ENCODE measurements at regions not wholly inside any gene's neighbourhood (a gene's known extent, or its start where the extent isn't known, plus 50 kb on each side); places are given as distances from the start of the nearest gene placed in this dataset.

- ChIA-PET POLR2A (no interaction called here), CTCF (no interaction called here)
- H3K4me1 ChIP-seq (ENCODE audit: control extremely low read depth in 1 of 4, control insufficient read depth in 4 of 4, insufficient read depth in 4 of 4, low read length in 3 of 4): no peaks in the 10 kb centered on the region
- H3K4me3 ChIP-seq (ENCODE audit: control insufficient read depth in 1 of 7, extremely low read depth in 1 of 7, insufficient read depth in 4 of 7, low read depth in 2 of 7, low read length in 6 of 7): no peak overlapping the region
- WGBS (ENCODE audit: insufficient coverage): no CpG with 5 or more reads among the region's 4 CpGs
- no peak overlapping the region for H3K27ac ChIP-seq (ENCODE audit: insufficient read depth in 1 of 2, low read depth in 1 of 2, low read length in 2 of 2, poor library complexity in 1 of 2, severe bottlenecking in 2 of 2)
- no peaks in the 10 kb centered on the region for H3K9me3 ChIP-seq (ENCODE audit: control extremely low read depth in 1 of 5, control insufficient read depth in 4 of 5, insufficient read depth in 2 of 5, low read depth in 1 of 5, low read length in 4 of 5)
- no peak for DNase-seq
- H3K36me3 ChIP-seq (ENCODE audit: control insufficient read depth in 4 of 4, insufficient read depth in 4 of 4, low read length in 3 of 4): no peaks in the 10 kb centered on the region
- no peaks in the 10 kb centered on the region for H3K27me3 ChIP-seq (replicated peaks in 2 of 5; ENCODE audit: control insufficient read depth in 4 of 5, insufficient read depth in 5 of 5, low read length in 4 of 5)
These were observed 782.1 kb downstream of the RAPGEF2 start for GRCh38 chr4:159884989-159885388.

GRCh38 chr4:159899596-159899995 is 796.7 kb downstream of the RAPGEF2 start:
- no peak overlapping the region for H3K4me3 ChIP-seq (ENCODE audit: control insufficient read depth in 1 of 7, extremely low read depth in 1 of 7, insufficient read depth in 4 of 7, low read depth in 2 of 7, low read length in 6 of 7)
- H3K27me3 ChIP-seq (replicated peaks in 2 of 5; ENCODE audit: control insufficient read depth in 4 of 5, insufficient read depth in 5 of 5, low read length in 4 of 5): no peaks in the 10 kb centered on the region
- no peak for DNase-seq
- no peaks in the 10 kb centered on the region for H3K9me3 ChIP-seq (ENCODE audit: control extremely low read depth in 1 of 5, control insufficient read depth in 4 of 5, insufficient read depth in 2 of 5, low read depth in 1 of 5, low read length in 4 of 5)
- WGBS (ENCODE audit: insufficient coverage): no CpG with 5 or more reads among the region's 4 CpGs
- H3K27ac ChIP-seq (ENCODE audit: insufficient read depth in 1 of 2, low read depth in 1 of 2, low read length in 2 of 2, poor library complexity in 1 of 2, severe bottlenecking in 2 of 2): no peak overlapping the region
- ChIA-PET CTCF (interaction anchor here (0.6 to 1.3 kb wide), 2 partner anchors 17 to 107 kb away, joined by 3 to 4 read pairs; no protein-coding TSS in a partner anchor), POLR2A (no interaction called here)
- no peaks in the 10 kb centered on the region for H3K4me1 ChIP-seq (ENCODE audit: control extremely low read depth in 1 of 4, control insufficient read depth in 4 of 4, insufficient read depth in 4 of 4, low read length in 3 of 4)
- no peaks in the 10 kb centered on the region for H3K36me3 ChIP-seq (ENCODE audit: control insufficient read depth in 4 of 4, insufficient read depth in 4 of 4, low read length in 3 of 4)

GRCh38 chr4:159900562-159900961 is 797.7 kb downstream of the RAPGEF2 start:
- POLR2A ChIA-PET: no interaction called here
- no peaks in the 10 kb centered on the region for H3K36me3 ChIP-seq (ENCODE audit: control insufficient read depth in 4 of 4, insufficient read depth in 4 of 4, low read length in 3 of 4)
- WGBS (ENCODE audit: insufficient coverage): no CpG with 5 or more reads among the region's 1 CpG
- H3K4me3 ChIP-seq (ENCODE audit: control insufficient read depth in 1 of 7, extremely low read depth in 1 of 7, insufficient read depth in 4 of 7, low read depth in 2 of 7, low read length in 6 of 7): no peak overlapping the region
- no peaks in the 10 kb centered on the region for H3K27me3 ChIP-seq (replicated peaks in 2 of 5; ENCODE audit: control insufficient read depth in 4 of 5, insufficient read depth in 5 of 5, low read length in 4 of 5)
- no peaks in the 10 kb centered on the region for H3K4me1 ChIP-seq (ENCODE audit: control extremely low read depth in 1 of 4, control insufficient read depth in 4 of 4, insufficient read depth in 4 of 4, low read length in 3 of 4)
- no peaks in the 10 kb centered on the region for H3K9me3 ChIP-seq (ENCODE audit: control extremely low read depth in 1 of 5, control insufficient read depth in 4 of 5, insufficient read depth in 2 of 5, low read depth in 1 of 5, low read length in 4 of 5)
- CTCF ChIA-PET: no interaction called here
- DNase-seq: no peak
- no peak overlapping the region for H3K27ac ChIP-seq (ENCODE audit: insufficient read depth in 1 of 2, low read depth in 1 of 2, low read length in 2 of 2, poor library complexity in 1 of 2, severe bottlenecking in 2 of 2)

- H3K27me3 ChIP-seq (replicated peaks in 2 of 5; ENCODE audit: control insufficient read depth in 4 of 5, insufficient read depth in 5 of 5, low read length in 4 of 5): no peaks in the 10 kb centered on the region
- DNase-seq: no peak
- no peak overlapping the region for H3K27ac ChIP-seq (ENCODE audit: insufficient read depth in 1 of 2, low read depth in 1 of 2, low read length in 2 of 2, poor library complexity in 1 of 2, severe bottlenecking in 2 of 2)
- no peaks in the 10 kb centered on the region for H3K36me3 ChIP-seq (ENCODE audit: control insufficient read depth in 4 of 4, insufficient read depth in 4 of 4, low read length in 3 of 4)
- POLR2A ChIA-PET: no interaction called here
- WGBS (ENCODE audit: insufficient coverage): no CpG with 5 or more reads among the region's 1 CpG
- H3K4me1 ChIP-seq (ENCODE audit: control extremely low read depth in 1 of 4, control insufficient read depth in 4 of 4, insufficient read depth in 4 of 4, low read length in 3 of 4): no peaks in the 10 kb centered on the region
- H3K4me3 ChIP-seq (ENCODE audit: control insufficient read depth in 1 of 7, extremely low read depth in 1 of 7, insufficient read depth in 4 of 7, low read depth in 2 of 7, low read length in 6 of 7): no peak overlapping the region
- no peaks in the 10 kb centered on the region for H3K9me3 ChIP-seq (ENCODE audit: control extremely low read depth in 1 of 5, control insufficient read depth in 4 of 5, insufficient read depth in 2 of 5, low read depth in 1 of 5, low read length in 4 of 5)
- CTCF ChIA-PET: no interaction called here
These were observed 799.8 kb downstream of the RAPGEF2 start for GRCh38 chr4:159902648-159903047.

GRCh38 chr4:159904906-159905305 is 802.0 kb downstream of the RAPGEF2 start:
- no peak for DNase-seq
- Histone ChIP-seq H3K27me3 (replicated peaks in 2 of 5; ENCODE audit: control insufficient read depth in 4 of 5, insufficient read depth in 5 of 5, low read length in 4 of 5) (no peaks in the 10 kb centered on the region), H3K4me1 (ENCODE audit: control extremely low read depth in 1 of 4, control insufficient read depth in 4 of 4, insufficient read depth in 4 of 4, low read length in 3 of 4) (no peaks in the 10 kb centered on the region), H3K36me3 (ENCODE audit: control insufficient read depth in 4 of 4, insufficient read depth in 4 of 4, low read length in 3 of 4) (no peaks in the 10 kb centered on the region), H3K4me3 (ENCODE audit: control insufficient read depth in 1 of 7, extremely low read depth in 1 of 7, insufficient read depth in 4 of 7, low read depth in 2 of 7, low read length in 6 of 7) (no peak overlapping the region), H3K9me3 (ENCODE audit: control extremely low read depth in 1 of 5, control insufficient read depth in 4 of 5, insufficient read depth in 2 of 5, low read depth in 1 of 5, low read length in 4 of 5) (no peaks in the 10 kb centered on the region), H3K27ac (ENCODE audit: insufficient read depth in 1 of 2, low read depth in 1 of 2, low read length in 2 of 2, poor library complexity in 1 of 2, severe bottlenecking in 2 of 2) (no peak overlapping the region)
- ChIA-PET CTCF (no interaction called here), POLR2A (no interaction called here)
- WGBS (ENCODE audit: insufficient coverage): 100% methylated on average over 2 of the region's 2 CpGs

GRCh38 chr4:159906051-159906450 is 803.2 kb downstream of the RAPGEF2 start:
- no peaks in the 10 kb centered on the region for H3K9me3 ChIP-seq (ENCODE audit: control extremely low read depth in 1 of 5, control insufficient read depth in 4 of 5, insufficient read depth in 2 of 5, low read depth in 1 of 5, low read length in 4 of 5)
- H3K36me3 ChIP-seq (ENCODE audit: control insufficient read depth in 4 of 4, insufficient read depth in 4 of 4, low read length in 3 of 4): no peaks in the 10 kb centered on the region
- ChIA-PET POLR2A (no interaction called here), CTCF (no interaction called here)
- DNase-seq: no peak
- no peak overlapping the region for H3K4me3 ChIP-seq (ENCODE audit: control insufficient read depth in 1 of 7, extremely low read depth in 1 of 7, insufficient read depth in 4 of 7, low read depth in 2 of 7, low read length in 6 of 7)
- no peaks in the 10 kb centered on the region for H3K27me3 ChIP-seq (replicated peaks in 2 of 5; ENCODE audit: control insufficient read depth in 4 of 5, insufficient read depth in 5 of 5, low read length in 4 of 5)
- H3K4me1 ChIP-seq (ENCODE audit: control extremely low read depth in 1 of 4, control insufficient read depth in 4 of 4, insufficient read depth in 4 of 4, low read length in 3 of 4): no peaks in the 10 kb centered on the region
- H3K27ac ChIP-seq (ENCODE audit: insufficient read depth in 1 of 2, low read depth in 1 of 2, low read length in 2 of 2, poor library complexity in 1 of 2, severe bottlenecking in 2 of 2): no peak overlapping the region

- Histone ChIP-seq H3K4me3 (ENCODE audit: control insufficient read depth in 1 of 7, extremely low read depth in 1 of 7, insufficient read depth in 4 of 7, low read depth in 2 of 7, low read length in 6 of 7) (no peak overlapping the region), H3K9me3 (ENCODE audit: control extremely low read depth in 1 of 5, control insufficient read depth in 4 of 5, insufficient read depth in 2 of 5, low read depth in 1 of 5, low read length in 4 of 5) (no peaks in the 10 kb centered on the region)
- CTCF ChIA-PET: no interaction called here
These were observed 803.6 kb downstream of the RAPGEF2 start for GRCh38 chr4:159906517-159906916.

GRCh38 chr4:159910721-159911120 is 807.8 kb downstream of the RAPGEF2 start:
- POLR2A ChIA-PET: no interaction called here
- DNase-seq: no peak
- H3K9me3 ChIP-seq (ENCODE audit: control extremely low read depth in 1 of 5, control insufficient read depth in 4 of 5, insufficient read depth in 2 of 5, low read depth in 1 of 5, low read length in 4 of 5): no peaks in the 10 kb centered on the region
- WGBS (ENCODE audit: insufficient coverage): 100% methylated on average over 1 of the region's 3 CpGs
- H3K4me1 ChIP-seq (ENCODE audit: control extremely low read depth in 1 of 4, control insufficient read depth in 4 of 4, insufficient read depth in 4 of 4, low read length in 3 of 4): no peaks in the 10 kb centered on the region
- CTCF ChIA-PET: no interaction called here
- no peak overlapping the region for H3K4me3 ChIP-seq (ENCODE audit: control insufficient read depth in 1 of 7, extremely low read depth in 1 of 7, insufficient read depth in 4 of 7, low read depth in 2 of 7, low read length in 6 of 7)
- no peaks in the 10 kb centered on the region for H3K27me3 ChIP-seq (replicated peaks in 2 of 5; ENCODE audit: control insufficient read depth in 4 of 5, insufficient read depth in 5 of 5, low read length in 4 of 5)
- no peaks in the 10 kb centered on the region for H3K36me3 ChIP-seq (ENCODE audit: control insufficient read depth in 4 of 4, insufficient read depth in 4 of 4, low read length in 3 of 4)
- H3K27ac ChIP-seq (ENCODE audit: insufficient read depth in 1 of 2, low read depth in 1 of 2, low read length in 2 of 2, poor library complexity in 1 of 2, severe bottlenecking in 2 of 2): no peak overlapping the region

More at GRCh38 chr4:159906517-159906916, 803.6 kb downstream of the RAPGEF2 start:
- Histone ChIP-seq H3K4me1 (ENCODE audit: control extremely low read depth in 1 of 4, control insufficient read depth in 4 of 4, insufficient read depth in 4 of 4, low read length in 3 of 4) (no peaks in the 10 kb centered on the region), H3K27ac (ENCODE audit: insufficient read depth in 1 of 2, low read depth in 1 of 2, low read length in 2 of 2, poor library complexity in 1 of 2, severe bottlenecking in 2 of 2) (no peak overlapping the region), H3K36me3 (ENCODE audit: control insufficient read depth in 4 of 4, insufficient read depth in 4 of 4, low read length in 3 of 4) (no peaks in the 10 kb centered on the region), H3K27me3 (replicated peaks in 2 of 5; ENCODE audit: control insufficient read depth in 4 of 5, insufficient read depth in 5 of 5, low read length in 4 of 5) (no peaks in the 10 kb centered on the region)
- DNase-seq: no peak
- POLR2A ChIA-PET: no interaction called here
